Body of pancreas (tissue), 4 donors: ENCODE measurements at regions not wholly inside any gene's neighbourhood (a gene's known extent, or its start where the extent isn't known, plus 50 kb on each side); places are given as distances from the start of the nearest gene placed in this dataset.

Experiments
- POLR2A ChIP-seq, 3 donors: fragments of 450-650 bp; IDR thresholded peaks; one replicate each; pipeline ENCODE4 v1.6.1; 2016; ENCODE audit warnings: antibody characterized with exemption in 3 of 3, mild to moderate bottlenecking in 2 of 3
- TF ChIP-seq, protein P1 (sequence below), 7 experiments: fragments of 450-650 bp in 4 of 7; fragments of 200-600 bp in 3 of 7; sonication (generic) in 3 of 7; IDR thresholded peaks; one replicate each; pipeline ENCODE4 v1.5.1; 2016 to 2019; ENCODE audit warnings: antibody characterized with exemption in 7 of 7

GRCh38 chr14:38042322-38042721, 165.4 kb upstream of the SSTR1 start:
- TF ChIP-seq, protein P1, sequence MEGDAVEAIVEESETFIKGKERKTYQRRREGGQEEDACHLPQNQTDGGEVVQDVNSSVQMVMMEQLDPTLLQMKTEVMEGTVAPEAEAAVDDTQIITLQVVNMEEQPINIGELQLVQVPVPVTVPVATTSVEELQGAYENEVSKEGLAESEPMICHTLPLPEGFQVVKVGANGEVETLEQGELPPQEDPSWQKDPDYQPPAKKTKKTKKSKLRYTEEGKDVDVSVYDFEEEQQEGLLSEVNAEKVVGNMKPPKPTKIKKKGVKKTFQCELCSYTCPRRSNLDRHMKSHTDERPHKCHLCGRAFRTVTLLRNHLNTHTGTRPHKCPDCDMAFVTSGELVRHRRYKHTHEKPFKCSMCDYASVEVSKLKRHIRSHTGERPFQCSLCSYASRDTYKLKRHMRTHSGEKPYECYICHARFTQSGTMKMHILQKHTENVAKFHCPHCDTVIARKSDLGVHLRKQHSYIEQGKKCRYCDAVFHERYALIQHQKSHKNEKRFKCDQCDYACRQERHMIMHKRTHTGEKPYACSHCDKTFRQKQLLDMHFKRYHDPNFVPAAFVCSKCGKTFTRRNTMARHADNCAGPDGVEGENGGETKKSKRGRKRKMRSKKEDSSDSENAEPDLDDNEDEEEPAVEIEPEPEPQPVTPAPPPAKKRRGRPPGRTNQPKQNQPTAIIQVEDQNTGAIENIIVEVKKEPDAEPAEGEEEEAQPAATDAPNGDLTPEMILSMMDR (IDR thresholded peaks at IDR 0.05) = no peak
- TF ChIP-seq POLR2A (IDR thresholded peaks at IDR 0.05) = no peak
